RPMI7951 (cell line): ENCODE measurements at regions not wholly inside any gene's neighbourhood (a gene's known extent, or its start where the extent isn't known, plus 50 kb on each side); places are given as distances from the start of the nearest gene placed in this dataset.

ENCODE experiments used
- DNase-seq: peaks from one replicate; pipeline ENCODE4 v3.0.0-alpha.2; 2012; ENCODE audit warnings: low read depth

- DNase-seq = peak; percentile 37
Observed at GRCh38 chr10:98332623-98333269, 64.8 kb upstream of the LOXL4 start.

DNA sequence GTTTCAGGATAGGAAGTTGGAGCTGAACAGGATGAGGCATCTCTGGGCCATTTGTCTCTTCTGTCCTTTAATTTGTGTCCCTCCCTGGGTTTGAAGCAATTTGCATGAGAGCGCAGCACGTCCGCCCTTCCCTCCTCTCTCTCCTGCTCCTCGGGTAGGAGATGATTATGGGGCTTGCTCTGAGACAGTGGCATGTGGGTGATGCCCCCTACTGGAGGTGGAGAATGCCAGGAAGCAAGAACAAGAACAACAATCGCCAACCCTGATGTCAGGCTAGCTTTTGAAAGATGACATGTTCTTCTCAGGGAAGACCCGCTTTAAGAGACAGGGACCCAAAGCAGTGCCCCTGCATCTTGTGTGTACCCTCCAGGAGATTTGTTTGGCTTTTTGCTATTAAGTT, 63.9 kb upstream of the LOXL4 start:
- no peak for DNase-seq

GRCh38 chr10:98330987-98331386, 63.0 kb upstream of the LOXL4 start:
- DNase-seq = no peak

GRCh38 chr10:98328640-98329039, 60.6 kb upstream of the LOXL4 start:
- no peak for DNase-seq

DNA sequence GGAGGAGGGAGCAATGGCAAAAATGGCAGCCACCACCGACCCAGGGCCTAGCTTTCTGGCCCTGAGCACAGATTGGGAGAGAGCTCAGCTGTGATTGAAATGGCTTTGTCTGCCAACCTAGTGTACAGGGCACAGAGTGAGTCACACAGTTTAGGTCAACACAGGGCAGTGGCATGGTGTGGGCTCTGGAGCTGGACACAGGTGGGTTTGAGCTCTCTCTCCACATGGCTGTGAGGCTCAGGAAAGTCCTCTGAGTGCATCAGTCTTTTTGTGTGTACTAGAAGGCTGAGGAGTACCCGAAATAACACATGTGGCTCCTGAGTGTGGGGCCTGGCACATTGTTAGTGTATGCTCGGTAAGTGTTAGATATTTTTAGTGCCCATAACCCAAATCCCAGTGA, 60.2 kb upstream of the LOXL4 start:
- DNase-seq = no peak

- no peak for DNase-seq
Observed at GRCh38 chr10:98326621-98327027, 58.6 kb upstream of the LOXL4 start.

- DNase-seq = peak; percentile 96
Observed at GRCh38 chr10:98323221-98324164, 55.5 kb upstream of the LOXL4 start.

DNA sequence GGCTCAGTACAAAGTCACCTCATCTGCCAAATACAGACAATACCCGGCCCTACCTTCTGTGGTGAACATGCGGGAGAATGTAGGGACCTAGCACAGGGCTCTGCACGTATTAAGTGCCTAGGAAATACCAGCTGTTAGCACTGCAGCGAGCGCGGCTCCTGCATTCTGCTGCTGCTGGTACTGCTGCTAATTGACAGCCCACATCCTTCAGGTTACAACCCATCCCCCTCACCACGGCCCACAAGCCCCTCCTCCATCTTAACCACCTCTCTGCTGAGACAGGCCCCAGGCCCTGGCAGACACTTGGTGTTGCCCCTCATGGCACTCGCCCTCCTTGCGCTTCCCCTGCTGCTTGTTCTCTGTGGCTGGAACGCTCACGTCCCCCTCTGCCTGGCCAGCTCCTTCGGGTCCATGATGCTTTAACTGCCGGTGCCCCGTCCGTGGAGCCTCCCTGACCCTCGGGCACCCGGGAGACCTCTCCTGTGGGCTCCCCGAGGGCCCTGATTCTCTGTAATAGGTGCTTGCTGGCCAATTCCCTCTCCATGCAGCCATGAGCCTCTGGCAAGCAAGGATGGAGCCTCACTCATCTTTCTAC, 53.3 kb upstream of the LOXL4 start:
- no peak for DNase-seq

GRCh38 chr10:98320486-98321185, 52.6 kb upstream of the LOXL4 start:
- no peak for DNase-seq

DNA sequence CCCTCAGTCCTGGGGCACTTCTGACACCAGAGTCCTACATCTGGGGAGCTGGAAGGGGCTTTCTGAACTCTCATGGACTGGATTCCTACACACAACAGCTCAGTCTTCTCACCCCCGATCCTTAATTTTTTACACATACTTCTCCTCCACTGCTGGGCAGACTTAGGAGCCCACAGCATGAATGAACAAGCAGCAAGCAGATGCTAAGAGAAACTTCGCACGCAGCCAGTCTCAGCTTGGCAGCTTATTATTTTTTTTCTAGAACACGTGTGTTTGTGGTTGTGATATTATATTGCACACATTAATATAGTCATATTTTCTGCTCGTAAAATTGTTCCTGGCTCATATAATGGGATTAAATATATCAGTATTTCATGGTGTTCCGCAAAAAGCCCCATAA, 50.9 kb upstream of the LOXL4 start:
- no peak for DNase-seq
